ENCODE measurements at regions not wholly inside any gene's neighbourhood (a gene's known extent, or its start where the extent isn't known, plus 50 kb on each side); places are given as distances from the start of the nearest gene placed in this dataset.
A peak's percentile ranks its signal among the peaks of the same experiment; 100 is the strongest.

GRCh38 chr5:28542987-28543386, 1504.6 kb upstream of the CDH9 start:
- no peaks in the 10 kb centered on the region for H3K4me1 ChIP-seq (ENCODE audit: control insufficient read depth, insufficient read depth, low read length)
- no peaks in the 10 kb centered on the region for H3K9me3 ChIP-seq (ENCODE audit: control insufficient read depth, insufficient read depth, low read length)
- H3K36me3 ChIP-seq (ENCODE audit: control insufficient read depth, insufficient read depth, low read length) = no peaks in the 10 kb centered on the region
- DNase-seq (ENCODE audit: low read depth in 4 of 6, low spot score in 6 of 6) = no peak
- no peak overlapping the region for H3K27ac ChIP-seq (ENCODE audit: low read depth, low read length)
- H3K4me3 ChIP-seq (ENCODE audit: low read depth, low read length) = no peak overlapping the region
- WGBS (ENCODE audit: insufficient coverage) = 17% methylated on average over 1 of the region's 3 CpGs
- no peaks in the 10 kb centered on the region for H3K27me3 ChIP-seq (ENCODE audit: control insufficient read depth, insufficient read depth, low read length)

DNA sequence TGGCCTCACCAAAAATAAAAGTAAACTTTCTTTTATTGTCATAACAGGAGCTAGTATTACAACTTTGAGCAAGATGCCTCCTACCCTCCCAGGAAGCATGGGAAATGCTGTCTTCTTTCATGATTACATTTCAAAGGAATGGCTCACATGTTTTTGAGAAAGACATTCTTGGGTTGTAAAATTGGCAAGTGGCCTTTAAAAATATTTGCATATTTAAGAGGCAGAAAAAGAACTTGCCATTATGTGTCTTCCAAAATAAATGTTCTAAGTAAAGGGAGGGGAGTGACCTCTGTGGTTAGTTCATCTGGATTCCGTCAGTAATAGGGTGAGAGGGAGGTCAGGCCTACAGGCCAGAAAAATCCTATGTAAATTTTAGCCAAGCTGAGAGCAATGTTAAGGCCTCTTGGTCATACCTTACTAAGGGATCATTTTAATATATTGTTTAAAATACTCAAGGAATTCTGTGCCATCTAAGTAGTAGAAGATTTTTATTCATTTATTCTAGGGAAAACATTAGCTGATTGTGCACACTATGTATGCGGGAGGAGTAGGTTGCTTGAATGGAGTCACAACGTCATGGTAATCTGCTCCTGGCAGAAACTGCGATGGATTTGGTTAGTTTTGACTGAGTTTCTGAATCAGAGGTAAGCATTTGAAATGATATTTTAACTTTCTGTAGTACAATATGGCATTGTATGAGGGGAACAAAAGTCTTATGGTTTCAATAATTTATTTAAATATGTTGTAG, 1485.7 kb upstream of the CDH9 start:
- H3K27ac ChIP-seq (ENCODE audit: low read depth, low read length) = peak overlapping the region; percentile 57
- 48% methylated on average over 3 of the region's 4 CpGs for WGBS (ENCODE audit: insufficient coverage)
- peak in 5 of 6 donors; percentile 4 to 70 (median 9) for DNase-seq (ENCODE audit: low read depth in 4 of 6, low spot score in 6 of 6)
- H3K27me3 ChIP-seq (ENCODE audit: control insufficient read depth, insufficient read depth, low read length) = no peaks in the 10 kb centered on the region
- H3K9me3 ChIP-seq (ENCODE audit: control insufficient read depth, insufficient read depth, low read length) = no peaks in the 10 kb centered on the region
- no peaks in the 10 kb centered on the region for H3K36me3 ChIP-seq (ENCODE audit: control insufficient read depth, insufficient read depth, low read length)
- no peaks in the 10 kb centered on the region for H3K4me1 ChIP-seq (ENCODE audit: control insufficient read depth, insufficient read depth, low read length)
- H3K4me3 ChIP-seq (ENCODE audit: low read depth, low read length) = no peak overlapping the region

DNA sequence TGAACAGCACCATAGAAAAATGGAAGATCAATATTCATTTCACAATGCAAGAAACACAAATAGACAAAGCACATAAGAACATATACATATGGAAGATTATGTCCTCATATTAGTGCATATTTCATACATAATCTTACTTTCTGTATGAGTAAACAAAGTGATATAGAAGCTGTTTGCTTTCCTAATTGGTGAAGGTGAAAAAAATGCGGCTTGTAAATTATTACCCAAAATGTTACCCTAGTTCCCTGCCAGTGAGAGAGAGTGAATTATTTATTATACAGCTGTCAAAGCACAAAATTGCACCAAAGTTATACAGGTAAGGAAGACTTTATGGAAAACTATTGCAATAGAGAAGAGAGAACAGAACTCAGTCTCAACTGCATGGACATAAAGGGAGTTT, 1485.0 kb upstream of the CDH9 start:
- no peaks in the 10 kb centered on the region for H3K27me3 ChIP-seq (ENCODE audit: control insufficient read depth, insufficient read depth, low read length)
- H3K4me1 ChIP-seq (ENCODE audit: control insufficient read depth, insufficient read depth, low read length) = no peaks in the 10 kb centered on the region
- no peaks in the 10 kb centered on the region for H3K36me3 ChIP-seq (ENCODE audit: control insufficient read depth, insufficient read depth, low read length)
- H3K4me3 ChIP-seq (ENCODE audit: low read depth, low read length) = no peak overlapping the region
- no CpG with 5 or more reads among the region's 1 CpG for WGBS (ENCODE audit: insufficient coverage)
- DNase-seq (ENCODE audit: low read depth in 4 of 6, low spot score in 6 of 6) = no peak
- H3K9me3 ChIP-seq (ENCODE audit: control insufficient read depth, insufficient read depth, low read length) = no peaks in the 10 kb centered on the region
- peak overlapping the region; percentile 29 for H3K27ac ChIP-seq (ENCODE audit: low read depth, low read length)

GRCh38 chr5:28517691-28518090, 1479.3 kb upstream of the CDH9 start:
- no peaks in the 10 kb centered on the region for H3K36me3 ChIP-seq (ENCODE audit: control insufficient read depth, insufficient read depth, low read length)
- no peak for DNase-seq (ENCODE audit: low read depth in 4 of 6, low spot score in 6 of 6)
- H3K4me1 ChIP-seq (ENCODE audit: control insufficient read depth, insufficient read depth, low read length) = no peaks in the 10 kb centered on the region
- no CpG with 5 or more reads among the region's 2 CpGs for WGBS (ENCODE audit: insufficient coverage)
- no peak overlapping the region for H3K4me3 ChIP-seq (ENCODE audit: low read depth, low read length)
- no peak overlapping the region for H3K27ac ChIP-seq (ENCODE audit: low read depth, low read length)
- no peaks in the 10 kb centered on the region for H3K9me3 ChIP-seq (ENCODE audit: control insufficient read depth, insufficient read depth, low read length)
- H3K27me3 ChIP-seq (ENCODE audit: control insufficient read depth, insufficient read depth, low read length) = no peaks in the 10 kb centered on the region

- Histone ChIP-seq H3K9me3 (ENCODE audit: control insufficient read depth, insufficient read depth, low read length) (no peaks in the 10 kb centered on the region), H3K4me1 (ENCODE audit: control insufficient read depth, insufficient read depth, low read length) (no peaks in the 10 kb centered on the region), H3K27me3 (ENCODE audit: control insufficient read depth, insufficient read depth, low read length) (no peaks in the 10 kb centered on the region), H3K4me3 (ENCODE audit: low read depth, low read length) (no peak overlapping the region), H3K27ac (ENCODE audit: low read depth, low read length) (no peak overlapping the region), H3K36me3 (ENCODE audit: control insufficient read depth, insufficient read depth, low read length) (no peaks in the 10 kb centered on the region)
- no peak for DNase-seq (ENCODE audit: low read depth in 4 of 6, low spot score in 6 of 6)
- 50% methylated on average over 1 of the region's 4 CpGs for WGBS (ENCODE audit: insufficient coverage)
Measured at GRCh38 chr5:28516722-28517121, 1478.3 kb upstream of the CDH9 start.

- no peak overlapping the region for H3K27ac ChIP-seq (ENCODE audit: low read depth, low read length)
- H3K27me3 ChIP-seq (ENCODE audit: control insufficient read depth, insufficient read depth, low read length) = no peaks in the 10 kb centered on the region
- H3K4me1 ChIP-seq (ENCODE audit: control insufficient read depth, insufficient read depth, low read length) = no peaks in the 10 kb centered on the region
- no peaks in the 10 kb centered on the region for H3K9me3 ChIP-seq (ENCODE audit: control insufficient read depth, insufficient read depth, low read length)
- no peak overlapping the region for H3K4me3 ChIP-seq (ENCODE audit: low read depth, low read length)
- H3K36me3 ChIP-seq (ENCODE audit: control insufficient read depth, insufficient read depth, low read length) = no peaks in the 10 kb centered on the region
- DNase-seq (ENCODE audit: low read depth in 4 of 6, low spot score in 6 of 6) = no peak
- 20% methylated on average over 1 of the region's 4 CpGs for WGBS (ENCODE audit: insufficient coverage)
Measured at GRCh38 chr5:28512648-28513047, 1474.3 kb upstream of the CDH9 start.

GRCh38 chr5:28505121-28505520, 1466.7 kb upstream of the CDH9 start:
- Histone ChIP-seq H3K27me3 (ENCODE audit: control insufficient read depth, insufficient read depth, low read length) (no peaks in the 10 kb centered on the region), H3K4me1 (ENCODE audit: control insufficient read depth, insufficient read depth, low read length) (no peaks in the 10 kb centered on the region), H3K4me3 (ENCODE audit: low read depth, low read length) (no peak overlapping the region), H3K36me3 (ENCODE audit: control insufficient read depth, insufficient read depth, low read length) (no peaks in the 10 kb centered on the region), H3K9me3 (ENCODE audit: control insufficient read depth, insufficient read depth, low read length) (no peaks in the 10 kb centered on the region), H3K27ac (ENCODE audit: low read depth, low read length) (no peak overlapping the region)
- DNase-seq (ENCODE audit: low read depth in 4 of 6, low spot score in 6 of 6) = no peak
- WGBS (ENCODE audit: insufficient coverage) = no CpG with 5 or more reads among the region's 1 CpG

- Histone ChIP-seq H3K36me3 (ENCODE audit: control insufficient read depth, insufficient read depth, low read length) (no peaks in the 10 kb centered on the region), H3K27ac (ENCODE audit: low read depth, low read length) (no peak overlapping the region), H3K9me3 (ENCODE audit: control insufficient read depth, insufficient read depth, low read length) (no peaks in the 10 kb centered on the region), H3K4me1 (ENCODE audit: control insufficient read depth, insufficient read depth, low read length) (no peaks in the 10 kb centered on the region), H3K27me3 (ENCODE audit: control insufficient read depth, insufficient read depth, low read length) (no peaks in the 10 kb centered on the region), H3K4me3 (ENCODE audit: low read depth, low read length) (no peak overlapping the region)
- no peak for DNase-seq (ENCODE audit: low read depth in 4 of 6, low spot score in 6 of 6)
- WGBS (ENCODE audit: insufficient coverage) = 100% methylated on average over 1 of the region's 2 CpGs
Measured at GRCh38 chr5:28500511-28500910, 1462.1 kb upstream of the CDH9 start.

- no peaks in the 10 kb centered on the region for H3K36me3 ChIP-seq (ENCODE audit: control insufficient read depth, insufficient read depth, low read length)
- no peaks in the 10 kb centered on the region for H3K4me1 ChIP-seq (ENCODE audit: control insufficient read depth, insufficient read depth, low read length)
- H3K9me3 ChIP-seq (ENCODE audit: control insufficient read depth, insufficient read depth, low read length) = no peaks in the 10 kb centered on the region
- H3K4me3 ChIP-seq (ENCODE audit: low read depth, low read length) = no peak overlapping the region
- H3K27ac ChIP-seq (ENCODE audit: low read depth, low read length) = no peak overlapping the region
- H3K27me3 ChIP-seq (ENCODE audit: control insufficient read depth, insufficient read depth, low read length) = no peaks in the 10 kb centered on the region
- DNase-seq (ENCODE audit: low read depth in 4 of 6, low spot score in 6 of 6) = no peak
Measured at GRCh38 chr5:28499766-28500290, 1461.4 kb upstream of the CDH9 start.

DNA sequence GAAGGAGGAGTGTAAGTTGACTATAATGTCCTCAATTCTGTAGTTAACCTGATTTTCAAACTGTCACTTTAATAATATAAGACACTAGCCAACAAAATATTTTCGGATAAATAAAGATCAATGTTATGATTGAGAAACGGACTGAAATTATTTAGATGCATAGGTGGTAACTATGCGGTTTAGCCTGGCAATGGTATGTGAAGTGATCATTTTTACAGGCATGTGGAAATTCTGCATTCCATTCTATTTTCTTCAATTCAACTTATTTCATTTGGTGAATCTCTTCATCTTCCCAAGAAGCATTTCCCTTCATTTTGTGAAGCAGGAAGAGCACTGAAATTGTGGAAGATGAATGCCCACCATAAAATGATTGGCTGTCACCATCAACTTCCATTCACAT, 1457.5 kb upstream of the CDH9 start:
- no peak for DNase-seq (ENCODE audit: low read depth in 4 of 6, low spot score in 6 of 6)
- no peak overlapping the region for H3K4me3 ChIP-seq (ENCODE audit: low read depth, low read length)
- H3K27ac ChIP-seq (ENCODE audit: low read depth, low read length) = no peak overlapping the region
- H3K36me3 ChIP-seq (ENCODE audit: control insufficient read depth, insufficient read depth, low read length) = no peaks in the 10 kb centered on the region
- no peaks in the 10 kb centered on the region for H3K27me3 ChIP-seq (ENCODE audit: control insufficient read depth, insufficient read depth, low read length)
- WGBS (ENCODE audit: insufficient coverage) = no CpG with 5 or more reads among the region's 3 CpGs
- H3K4me1 ChIP-seq (ENCODE audit: control insufficient read depth, insufficient read depth, low read length) = no peaks in the 10 kb centered on the region
- H3K9me3 ChIP-seq (ENCODE audit: control insufficient read depth, insufficient read depth, low read length) = no peaks in the 10 kb centered on the region

Measured in spinal cord (tissue), 9 donors.